MV-4-11 (cell line): ENCODE measurements at regions not wholly inside any gene's neighbourhood (a gene's known extent, or its start where the extent isn't known, plus 50 kb on each side); places are given as distances from the start of the nearest gene placed in this dataset.

Source experiments
- DNase-seq: peaks from one replicate; lab custom pipeline; 2025; lab: John Stamatoyannopoulos, UW

- DNase-seq: no peak
Measured at GRCh38 chr10:128373831-128374230, 247.6 kb upstream of the MKI67 start.

- DNase-seq: no peak
Measured at GRCh38 chr10:128375171-128375570, 248.9 kb upstream of the MKI67 start.

GRCh38 chr10:128377364-128377987 is 251.3 kb upstream of the MKI67 start:
- no peak for DNase-seq

- no peak for DNase-seq
Measured at GRCh38 chr10:128377988-128378387, 251.8 kb upstream of the MKI67 start.

- no peak for DNase-seq
Measured at GRCh38 chr10:128380946-128381345, 254.7 kb upstream of the MKI67 start.

GRCh38 chr10:128382225-128382624 is 256.0 kb upstream of the MKI67 start:
- no peak for DNase-seq

GRCh38 chr10:128384831-128385230 is 258.6 kb upstream of the MKI67 start:
- DNase-seq: no peak

- no peak for DNase-seq
Measured at GRCh38 chr10:128386231-128386630, 260.0 kb upstream of the MKI67 start.

- DNase-seq: no peak
Measured at GRCh38 chr10:128386816-128387604, 260.8 kb upstream of the MKI67 start.

- DNase-seq: no peak
Measured at GRCh38 chr10:128390596-128390995, 264.4 kb upstream of the MKI67 start.

- no peak for DNase-seq
Measured at GRCh38 chr10:128393546-128393945, 267.3 kb upstream of the MKI67 start.

- DNase-seq: no peak
Measured at GRCh38 chr10:128398118-128398517, 271.9 kb upstream of the MKI67 start.

GRCh38 chr10:128398999-128399398 is 272.8 kb upstream of the MKI67 start:
- no peak for DNase-seq

- no peak for DNase-seq
Measured at GRCh38 chr10:128400564-128400963, 274.3 kb upstream of the MKI67 start.

GRCh38 chr10:128405450-128405849 is 279.2 kb upstream of the MKI67 start:
- DNase-seq: no peak

- DNase-seq: no peak
Measured at GRCh38 chr10:128411643-128412042, 285.4 kb upstream of the MKI67 start.

GRCh38 chr10:128414568-128414967 is 288.3 kb upstream of the MKI67 start:
- no peak for DNase-seq

GRCh38 chr10:128416231-128416630 is 290.0 kb upstream of the MKI67 start:
- DNase-seq: no peak

GRCh38 chr10:128417826-128418225 is 291.6 kb upstream of the MKI67 start:
- DNase-seq: no peak

GRCh38 chr10:128418819-128419218 is 292.6 kb upstream of the MKI67 start:
- DNase-seq: no peak

- DNase-seq: no peak
Measured at GRCh38 chr10:128419466-128420019, 293.3 kb upstream of the MKI67 start.

GRCh38 chr10:128420623-128421022 is 294.4 kb upstream of the MKI67 start:
- no peak for DNase-seq

- DNase-seq: no peak
Measured at GRCh38 chr10:128421371-128422160, 295.3 kb upstream of the MKI67 start.
